HCT116 (cell line): ENCODE measurements at regions not wholly inside any gene's neighbourhood (a gene's known extent, or its start where the extent isn't known, plus 50 kb on each side); places are given as distances from the start of the nearest gene placed in this dataset.

ENCODE experiments used
- ATAC-seq: fragments of 200-7000 bp; cut with Tn5 transposase; 2 replicates; pipeline ENCODE4 v1.9.1; 2020; ENCODE audit warnings: mild to moderate bottlenecking, moderate library complexity
- BruUV-seq: library from RNA; stranded (reverse); fragments of 400-500 nt; replicated peaks from 2 replicates; lab custom pipeline; 2021; lab: Mats Ljungman, UMichigan
- CTCF ChIA-PET: fragments of 300-600 bp; sonication (Branson Sonifier 250); formaldehyde crosslinking; loops from one replicate; lab custom pipeline; 2021; ENCODE audit warnings: antibody characterized with exemption; lab: Charles Lee
- POLR2A ChIA-PET: fragments of 300-600, 350-600 bp; sonication (Branson Sonifier 250); formaldehyde crosslinking; loops from one replicate; lab custom pipeline; 2021; ENCODE audit warnings: antibody characterized with exemption; lab: Charles Lee
- RAD21 ChIA-PET, 2 experiments: fragments of 300-600 bp; sonication (Branson Sonifier 250); formaldehyde crosslinking; loops; one replicate each; lab custom pipeline; 2023; ENCODE audit warnings: low total read pairs in 2 of 2; ENCODE audit not compliant: uncharacterized antibody in 2 of 2, unreplicated experiment in 2 of 2, low non-redundant PET in 1 of 2; lab: Charles Lee
- DNase-seq: peaks from one replicate; pipeline ENCODE4 v3.0.0-alpha.2; 2010; ENCODE audit warnings: low read depth, low spot score
- H2AFZ ChIP-seq: fragments of 200-600 bp; shearing (Covaris generic), sonication (generic); 2 replicates; pipeline ENCODE4 v1.6.1; 2017; ENCODE audit warnings: low read depth, mixed run types, mixed read lengths, antibody characterized with exemption, low read length; ENCODE audit not compliant: poor library complexity, severe bottlenecking
- H3K27ac ChIP-seq: 2 replicates; pipeline ENCODE4 v1.5.1; 2012; ENCODE audit warnings: low read depth, low read length
- H3K27me3 ChIP-seq: fragments of 200-600 bp; sonication (generic); 2 replicates; pipeline ENCODE4 v1.6.1; 2016; ENCODE audit warnings: mixed run types, low read length, mixed read lengths; ENCODE audit not compliant: insufficient read depth
- H3K36me3 ChIP-seq, 2 experiments: fragments of 200-500 bp in 1 of 2; fragments of 200-600 bp in 1 of 2; sonication (Bioruptor generic) in 1 of 2; sonication (generic) in 1 of 2; 2 replicates each; pipeline versions ENCODE4 v1.5.1 to v1.6.1; 2014 to 2016; ENCODE audit warnings: low read length in 2 of 2, inconsistent platforms in 1 of 2, mixed read lengths in 1 of 2, mixed run types in 1 of 2; ENCODE audit not compliant: insufficient read depth in 2 of 2, control insufficient read depth in 1 of 2
- H3K4me1 ChIP-seq, 2 experiments: fragments of 200-600 bp in 1 of 2; sonication (generic) in 1 of 2; 2 replicates each; pipeline versions ENCODE4 v1.5.1 to v1.6.1; 2012 to 2017; ENCODE audit warnings: low read length in 2 of 2, inconsistent platforms in 1 of 2, mild to moderate bottlenecking in 1 of 2, mixed read lengths in 1 of 2, mixed run types in 1 of 2, moderate library complexity in 1 of 2; ENCODE audit not compliant: insufficient read depth in 2 of 2, control insufficient read depth in 1 of 2
- H3K4me2 ChIP-seq: fragments of 200-600 bp; sonication (generic); 2 replicates; pipeline ENCODE4 v1.6.1; 2017; ENCODE audit warnings: mixed run types, low read length, mixed read lengths
- H3K4me3 ChIP-seq, 2 experiments: fragments of 200-600 bp in 1 of 2; sonication (generic) in 1 of 2; replicated peaks in 1 of 2; 2 replicates each; pipeline ENCODE4 v1.5.1; 2011 to 2016; ENCODE audit warnings: low read length in 2 of 2, control low read depth in 1 of 2, low read depth in 1 of 2, mild to moderate bottlenecking in 1 of 2, mixed read lengths in 1 of 2, mixed run types in 1 of 2
- H3K79me2 ChIP-seq: fragments of 200-600 bp; sonication (generic); 2 replicates; pipeline ENCODE4 v1.6.1; 2017; ENCODE audit warnings: mild to moderate bottlenecking, mixed run types, low read length, moderate library complexity, mixed read lengths; ENCODE audit not compliant: insufficient read depth
- H3K9ac ChIP-seq: fragments of 200-600 bp; sonication (generic); 2 replicates; pipeline ENCODE4 v1.6.1; 2016; ENCODE audit warnings: low read length, mixed read lengths
- H3K9me2 ChIP-seq: fragments of 200-600 bp; sonication (generic), shearing (Covaris generic); 2 replicates; pipeline ENCODE4 v1.6.1; 2017; ENCODE audit warnings: mixed run types, mild to moderate bottlenecking, moderate library complexity; ENCODE audit not compliant: insufficient read depth
- H3K9me3 ChIP-seq, 2 experiments: fragments of 200-500 bp in 1 of 2; fragments of 200-600 bp in 1 of 2; sonication (Bioruptor generic) in 1 of 2; sonication (generic) in 1 of 2; 2 replicates each; pipeline ENCODE4 v1.6.1; 2014 to 2017; ENCODE audit warnings: low read length in 2 of 2, mixed read lengths in 2 of 2, inconsistent platforms in 1 of 2, low read depth in 1 of 2, mild to moderate bottlenecking in 1 of 2, mixed run types in 1 of 2, moderate library complexity in 1 of 2; ENCODE audit not compliant: control insufficient read depth in 1 of 2, insufficient read depth in 1 of 2
- H4K20me1 ChIP-seq: fragments of 200-600 bp; sonication (generic), shearing (Covaris generic); 2 replicates; pipeline ENCODE4 v1.6.1; 2017; ENCODE audit warnings: mixed run types, mild to moderate bottlenecking, moderate library complexity; ENCODE audit not compliant: insufficient read depth
- CBX3 ChIP-seq: IDR thresholded peaks from 2 replicates; pipeline ENCODE4 v1.6.1; 2012; ENCODE audit warnings: low read depth
- CEBPB ChIP-seq: IDR thresholded peaks from 2 replicates; pipeline ENCODE4 v1.6.1; 2012; ENCODE audit warnings: low read depth
- EGR1 ChIP-seq: IDR thresholded peaks from 2 replicates; pipeline ENCODE4 v1.6.1; 2012; ENCODE audit warnings: low read depth
- ELF1 ChIP-seq: IDR thresholded peaks from 2 replicates; pipeline ENCODE4 v1.6.1; 2012; ENCODE audit warnings: low read depth, borderline replicate concordance
- EZH2 ChIP-seq: fragments of 200-600 bp; sonication (generic); IDR thresholded peaks from 2 replicates; pipeline ENCODE4 v1.6.1; 2017; ENCODE audit warnings: antibody characterized with exemption, mixed run types
- FOSL1 ChIP-seq: IDR thresholded peaks from 2 replicates; pipeline ENCODE4 v1.6.1; 2012; ENCODE audit warnings: low read depth
- JUND ChIP-seq: IDR thresholded peaks from 2 replicates; pipeline ENCODE4 v1.6.1; 2012
- POLR2A ChIP-seq: IDR thresholded peaks from 2 replicates; pipeline ENCODE4 v1.7.0; 2011; ENCODE audit warnings: borderline replicate concordance; ENCODE audit not compliant: insufficient read depth, insufficient read length; ENCODE audit errors: extremely low read depth
- POLR2AphosphoS5 ChIP-seq: IDR thresholded peaks from 2 replicates; pipeline ENCODE4 v1.6.1; 2011; ENCODE audit warnings: mild to moderate bottlenecking, low read depth, low read length, moderate library complexity
- RAD21 ChIP-seq: IDR thresholded peaks from 2 replicates; pipeline ENCODE4 v1.6.1; 2012; ENCODE audit warnings: low read depth, mild to moderate bottlenecking
- SIN3A ChIP-seq: IDR thresholded peaks from 2 replicates; pipeline ENCODE4 v1.6.1; 2012; ENCODE audit warnings: low read depth
- SP1 ChIP-seq: IDR thresholded peaks from 2 replicates; pipeline ENCODE4 v1.6.1; 2012; ENCODE audit warnings: low read depth
- SRF ChIP-seq: IDR thresholded peaks from 2 replicates; pipeline ENCODE4 v1.6.1; 2012; ENCODE audit warnings: low read depth
- TCF7L2 ChIP-seq: IDR thresholded peaks from 2 replicates; pipeline ENCODE4 v1.7.0; 2011; ENCODE audit warnings: borderline replicate concordance, inconsistent platforms; ENCODE audit not compliant: insufficient read depth, insufficient read length; ENCODE audit errors: extremely low read depth
- YY1 ChIP-seq: IDR thresholded peaks from 2 replicates; pipeline ENCODE4 v1.6.1; 2011; ENCODE audit warnings: low read length, low read depth, moderate library complexity, mild to moderate bottlenecking; ENCODE audit not compliant: insufficient replicate concordance; ENCODE audit errors: extremely low read depth
- ZFX ChIP-seq: fragments of 450-650 bp; IDR thresholded peaks from 2 replicates; pipeline ENCODE4 v1.6.1; 2017
- intact Hi-C: fragments of 100-400 bp; cut with micrococcal nuclease; formaldehyde crosslinking; loops from 2 replicates; pipeline ENCODE4 v1.10.0; 2022
- TF ChIP-seq, protein P1 (sequence below): IDR thresholded peaks from 2 replicates; pipeline ENCODE4 v1.6.1; 2012; ENCODE audit warnings: low read depth
- TF ChIP-seq, protein P2 (sequence below): IDR thresholded peaks from 2 replicates; pipeline ENCODE4 v1.6.1; 2011; ENCODE audit warnings: mild to moderate bottlenecking, low read length, moderate library complexity; ENCODE audit not compliant: insufficient replicate concordance; ENCODE audit errors: extremely low read depth

DNA sequence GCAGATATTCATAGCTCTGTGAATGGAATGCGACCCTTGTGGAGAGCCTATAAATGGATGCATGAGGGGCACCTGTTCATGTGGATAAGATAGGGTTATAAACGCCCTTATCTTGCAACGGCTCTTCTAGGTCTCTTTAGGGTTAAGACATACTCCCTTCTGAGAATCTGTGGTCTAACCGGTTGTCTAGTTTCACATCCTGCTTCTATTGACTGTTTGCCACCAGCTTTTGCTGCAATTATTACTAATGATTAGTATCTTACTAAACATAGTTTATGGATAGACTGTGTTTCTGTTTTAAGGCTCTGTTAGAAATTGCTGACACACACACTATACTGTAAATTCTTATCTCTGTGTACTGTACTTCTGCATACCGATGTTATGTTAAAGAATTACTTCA, 198.9 kb upstream of the CYLC2 start:
- Histone ChIP-seq H3K27me3 (no peaks in the 10 kb centered on the region), H3K9me2 (no peaks in the 10 kb centered on the region)
- RAD21 ChIA-PET = no interaction called here

DNA sequence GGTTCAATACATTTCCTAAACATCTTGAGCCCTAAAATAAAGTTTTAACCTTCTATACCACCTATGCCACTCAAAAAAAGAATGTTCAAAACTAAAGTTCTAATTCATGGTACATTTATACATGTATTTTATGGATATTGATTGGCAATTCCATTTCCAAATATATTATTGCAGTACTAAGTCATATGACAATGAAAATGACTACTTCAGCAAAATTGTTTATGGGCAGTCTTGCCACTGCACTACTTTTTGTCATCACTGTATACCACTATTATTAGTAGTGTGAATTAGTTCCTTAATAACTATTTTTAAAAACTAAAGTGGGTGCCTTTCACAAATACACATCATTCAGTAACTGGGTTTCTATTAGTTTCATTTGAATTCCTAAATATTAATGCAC, 199.6 kb upstream of the CYLC2 start:
- H3K27ac ChIP-seq = no peak overlapping the region
- TF ChIP-seq RAD21 (no peak), ELF1 (no peak), CBX3 (no peak), POLR2AphosphoS5 (no peak), SIN3A (no peak), CEBPB (no peak), YY1 (no peak), EGR1 (no peak), SP1 (no peak)
- TF ChIP-seq, protein P1, sequence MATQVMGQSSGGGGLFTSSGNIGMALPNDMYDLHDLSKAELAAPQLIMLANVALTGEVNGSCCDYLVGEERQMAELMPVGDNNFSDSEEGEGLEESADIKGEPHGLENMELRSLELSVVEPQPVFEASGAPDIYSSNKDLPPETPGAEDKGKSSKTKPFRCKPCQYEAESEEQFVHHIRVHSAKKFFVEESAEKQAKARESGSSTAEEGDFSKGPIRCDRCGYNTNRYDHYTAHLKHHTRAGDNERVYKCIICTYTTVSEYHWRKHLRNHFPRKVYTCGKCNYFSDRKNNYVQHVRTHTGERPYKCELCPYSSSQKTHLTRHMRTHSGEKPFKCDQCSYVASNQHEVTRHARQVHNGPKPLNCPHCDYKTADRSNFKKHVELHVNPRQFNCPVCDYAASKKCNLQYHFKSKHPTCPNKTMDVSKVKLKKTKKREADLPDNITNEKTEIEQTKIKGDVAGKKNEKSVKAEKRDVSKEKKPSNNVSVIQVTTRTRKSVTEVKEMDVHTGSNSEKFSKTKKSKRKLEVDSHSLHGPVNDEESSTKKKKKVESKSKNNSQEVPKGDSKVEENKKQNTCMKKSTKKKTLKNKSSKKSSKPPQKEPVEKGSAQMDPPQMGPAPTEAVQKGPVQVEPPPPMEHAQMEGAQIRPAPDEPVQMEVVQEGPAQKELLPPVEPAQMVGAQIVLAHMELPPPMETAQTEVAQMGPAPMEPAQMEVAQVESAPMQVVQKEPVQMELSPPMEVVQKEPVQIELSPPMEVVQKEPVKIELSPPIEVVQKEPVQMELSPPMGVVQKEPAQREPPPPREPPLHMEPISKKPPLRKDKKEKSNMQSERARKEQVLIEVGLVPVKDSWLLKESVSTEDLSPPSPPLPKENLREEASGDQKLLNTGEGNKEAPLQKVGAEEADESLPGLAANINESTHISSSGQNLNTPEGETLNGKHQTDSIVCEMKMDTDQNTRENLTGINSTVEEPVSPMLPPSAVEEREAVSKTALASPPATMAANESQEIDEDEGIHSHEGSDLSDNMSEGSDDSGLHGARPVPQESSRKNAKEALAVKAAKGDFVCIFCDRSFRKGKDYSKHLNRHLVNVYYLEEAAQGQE = no peak

More for the DNA sequence above, 198.9 kb upstream of the CYLC2 start:
- no peak for TF ChIP-seq FOSL1
- no peak for TF ChIP-seq TCF7L2
- no peak for TF ChIP-seq ELF1
- TF ChIP-seq JUND = no peak
- no peak for TF ChIP-seq SP1
- TF ChIP-seq EGR1 = no peak
- no peak for TF ChIP-seq POLR2A
- no peak for TF ChIP-seq CBX3
- no peak for TF ChIP-seq YY1
- no peak for TF ChIP-seq ZFX
- TF ChIP-seq EZH2 = no peak
- TF ChIP-seq, protein P2, sequence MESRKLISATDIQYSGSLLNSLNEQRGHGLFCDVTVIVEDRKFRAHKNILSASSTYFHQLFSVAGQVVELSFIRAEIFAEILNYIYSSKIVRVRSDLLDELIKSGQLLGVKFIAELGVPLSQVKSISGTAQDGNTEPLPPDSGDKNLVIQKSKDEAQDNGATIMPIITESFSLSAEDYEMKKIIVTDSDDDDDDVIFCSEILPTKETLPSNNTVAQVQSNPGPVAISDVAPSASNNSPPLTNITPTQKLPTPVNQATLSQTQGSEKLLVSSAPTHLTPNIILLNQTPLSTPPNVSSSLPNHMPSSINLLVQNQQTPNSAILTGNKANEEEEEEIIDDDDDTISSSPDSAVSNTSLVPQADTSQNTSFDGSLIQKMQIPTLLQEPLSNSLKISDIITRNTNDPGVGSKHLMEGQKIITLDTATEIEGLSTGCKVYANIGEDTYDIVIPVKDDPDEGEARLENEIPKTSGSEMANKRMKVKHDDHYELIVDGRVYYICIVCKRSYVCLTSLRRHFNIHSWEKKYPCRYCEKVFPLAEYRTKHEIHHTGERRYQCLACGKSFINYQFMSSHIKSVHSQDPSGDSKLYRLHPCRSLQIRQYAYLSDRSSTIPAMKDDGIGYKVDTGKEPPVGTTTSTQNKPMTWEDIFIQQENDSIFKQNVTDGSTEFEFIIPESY = no peak
- no peak for TF ChIP-seq SRF
- TF ChIP-seq CEBPB = no peak
- TF ChIP-seq, all 23 proteins: peak for 0
- DNase-seq (no peak), ATAC-seq (no peak)
- Histone ChIP-seq H3K79me2 (no peaks in the 10 kb centered on the region), H3K4me3 (no peak overlapping the region), H3K4me1 (no peaks in the 10 kb centered on the region), H3K36me3 (no peaks in the 10 kb centered on the region), H3K4me2 (no peak overlapping the region), H2AFZ (no peak overlapping the region), H3K9ac (no peak overlapping the region), H4K20me1 (no peaks in the 10 kb centered on the region), H3K27ac (no peak overlapping the region), H3K9me3 (peaks cover 0 to 12% of the 10 kb centered on the region in 2 experiments; a peak in 2 of 4 replicates)
- no TSS peak for BruUV-seq
- ChIA-PET POLR2A (no interaction called here), CTCF (no interaction called here)
- intact Hi-C loops = no loop called here

More for the DNA sequence above, 199.6 kb upstream of the CYLC2 start:
- intact Hi-C loops = no loop called here
- RAD21 ChIA-PET = no interaction called here
- no peaks in the 10 kb centered on the region for H3K9me2 ChIP-seq
- BruUV-seq = no TSS peak
- H4K20me1 ChIP-seq = no peaks in the 10 kb centered on the region
- H2AFZ ChIP-seq = no peak overlapping the region
- no peak overlapping the region for H3K4me2 ChIP-seq
- DNase-seq = no peak
- no peaks in the 10 kb centered on the region for H3K27me3 ChIP-seq
- no peaks in the 10 kb centered on the region for H3K36me3 ChIP-seq
- POLR2A ChIA-PET = no interaction called here
- peaks cover 0 to 12% of the 10 kb centered on the region in 2 experiments; a peak in 2 of 4 replicates for H3K9me3 ChIP-seq
- H3K4me1 ChIP-seq = no peaks in the 10 kb centered on the region
- no peak overlapping the region for H3K9ac ChIP-seq
- H3K79me2 ChIP-seq = no peaks in the 10 kb centered on the region
- CTCF ChIA-PET = no interaction called here
- H3K4me3 ChIP-seq = no peak overlapping the region
- no peak for ATAC-seq
